H9 (cell line): ENCODE measurements at regions not wholly inside any gene's neighbourhood (a gene's known extent, or its start where the extent isn't known, plus 50 kb on each side); places are given as distances from the start of the nearest gene placed in this dataset.

Source experiments
- DNase-seq: peaks from one replicate; pipeline ENCODE4 v3.0.0-alpha.2; 2017
- H2AFZ ChIP-seq: one replicate; pipeline ENCODE4 v1.6.1; 2013; ENCODE audit warnings: mild to moderate bottlenecking, low read length, control low read depth, moderate library complexity
- H2AK5ac ChIP-seq: 2 replicates; pipeline ENCODE4 v1.6.1; 2013; ENCODE audit warnings: low read length, control low read depth, mixed read lengths; ENCODE audit not compliant: insufficient read length
- H2BK120ac ChIP-seq: one replicate; pipeline ENCODE4 v1.6.1; 2013; ENCODE audit warnings: low read depth, mild to moderate bottlenecking, low read length, control low read depth, inconsistent platforms; ENCODE audit not compliant: poor library complexity, severe bottlenecking
- H2BK12ac ChIP-seq: 2 replicates; pipeline ENCODE4 v1.6.1; 2013; ENCODE audit warnings: low read length, control low read depth, mixed read lengths, low read depth; ENCODE audit not compliant: insufficient read length
- H2BK15ac ChIP-seq: 2 replicates; pipeline ENCODE4 v1.6.1; 2013; ENCODE audit warnings: low read depth, low read length, control low read depth
- H2BK20ac ChIP-seq: one replicate; pipeline ENCODE4 v1.6.1; 2013; ENCODE audit warnings: low read depth, mild to moderate bottlenecking, low read length, control low read depth, inconsistent platforms; ENCODE audit not compliant: poor library complexity, severe bottlenecking
- H2BK5ac ChIP-seq: 2 replicates; pipeline ENCODE4 v1.6.1; 2013; ENCODE audit warnings: low read length, control low read depth, mixed read lengths; ENCODE audit not compliant: insufficient read length
- H3K14ac ChIP-seq: 2 replicates; pipeline ENCODE4 v1.6.1; 2013; ENCODE audit warnings: low read length, control low read depth; ENCODE audit not compliant: insufficient read depth
- H3K18ac ChIP-seq: 2 replicates; pipeline ENCODE4 v1.6.1; 2013; ENCODE audit warnings: low read depth, mild to moderate bottlenecking, mixed read lengths, low read length, control low read depth; ENCODE audit not compliant: insufficient read length
- H3K23ac ChIP-seq: 2 replicates; pipeline ENCODE4 v1.6.1; 2013; ENCODE audit warnings: low read length, control low read depth, mixed read lengths, low read depth; ENCODE audit not compliant: insufficient read length
- H3K23me2 ChIP-seq: 2 replicates; pipeline ENCODE4 v1.6.1; 2013; ENCODE audit warnings: low read depth, mild to moderate bottlenecking, mixed read lengths, low read length, control low read depth; ENCODE audit not compliant: insufficient read length, poor library complexity, severe bottlenecking
- H3K27ac ChIP-seq: 2 replicates; pipeline ENCODE4 v1.5.1; 2013; ENCODE audit warnings: low read length, control low read depth, mixed read lengths, low read depth; ENCODE audit not compliant: insufficient read length
- H3K27me3 ChIP-seq: 2 replicates; pipeline ENCODE4 v1.6.1; 2013; ENCODE audit warnings: low read length, control low read depth, inconsistent platforms; ENCODE audit not compliant: insufficient read depth
- H3K4ac ChIP-seq: 2 replicates; pipeline ENCODE4 v1.6.1; 2013; ENCODE audit warnings: low read depth, mild to moderate bottlenecking, control low read depth, inconsistent platforms, low read length, moderate library complexity
- H3K4me1 ChIP-seq: 2 replicates; pipeline ENCODE4 v1.6.1; 2013; ENCODE audit warnings: low read length, control low read depth, inconsistent platforms; ENCODE audit not compliant: insufficient read depth
- H3K4me2 ChIP-seq: 2 replicates; pipeline ENCODE4 v1.6.1; 2013; ENCODE audit warnings: low read length, control low read depth, mixed read lengths; ENCODE audit not compliant: insufficient read length, insufficient read depth
- H3K56ac ChIP-seq: 2 replicates; pipeline ENCODE4 v1.6.1; 2013; ENCODE audit warnings: low read depth, mild to moderate bottlenecking, mixed read lengths, low read length, control low read depth; ENCODE audit not compliant: insufficient read length
- H3K79me1 ChIP-seq: 2 replicates; pipeline ENCODE4 v1.6.1; 2013; ENCODE audit warnings: low read depth, mild to moderate bottlenecking, moderate library complexity, low read length, control low read depth, inconsistent platforms; ENCODE audit not compliant: insufficient read depth, poor library complexity, severe bottlenecking
- H3K79me2 ChIP-seq: 2 replicates; pipeline ENCODE4 v1.6.1; 2013; ENCODE audit warnings: low read length, control low read depth, inconsistent platforms; ENCODE audit not compliant: insufficient read depth
- H3K9ac ChIP-seq: 2 replicates; pipeline ENCODE4 v1.6.1; 2013; ENCODE audit warnings: low read length, control low read depth, mixed read lengths; ENCODE audit not compliant: insufficient read length; ENCODE audit errors: extremely low read depth
- H3K9me3 ChIP-seq: one replicate; pipeline ENCODE4 v1.6.1; 2013; ENCODE audit warnings: low read depth, low read length, inconsistent platforms; ENCODE audit not compliant: control insufficient read depth
- H3T11ph ChIP-seq: one replicate; pipeline ENCODE4 v1.6.1; 2013; ENCODE audit warnings: mild to moderate bottlenecking, low read length, control low read depth, inconsistent platforms
- H4K20me1 ChIP-seq: one replicate; pipeline ENCODE4 v1.6.1; 2013; ENCODE audit not compliant: control insufficient read depth, insufficient read length, insufficient read depth
- H4K5ac ChIP-seq: 2 replicates; pipeline ENCODE4 v1.6.1; 2013; ENCODE audit warnings: low read depth, mild to moderate bottlenecking, mixed read lengths, low read length, control low read depth; ENCODE audit not compliant: insufficient read length
- H4K8ac ChIP-seq: replicated peaks from 2 replicates; pipeline ENCODE4 v1.6.1; 2013; ENCODE audit warnings: low read length, control low read depth, mixed read lengths, low read depth; ENCODE audit not compliant: insufficient read length
- H4K91ac ChIP-seq: 2 replicates; pipeline ENCODE4 v1.6.1; 2013; ENCODE audit warnings: low read depth, mild to moderate bottlenecking, moderate library complexity, mixed read lengths, low read length, control low read depth; ENCODE audit not compliant: insufficient read length
- H3K27ac Mint-ChIP-seq, 3 experiments: 2 replicates in 2 of 3; 3 replicates in 1 of 3; pipeline ENCODE4 v1.8.0; 2020 to 2021; ENCODE audit warnings: mixed read lengths in 3 of 3, mild to moderate bottlenecking in 1 of 3, moderate library complexity in 1 of 3
- H3K27me3 Mint-ChIP-seq: 2 replicates; pipeline ENCODE4 v1.8.0; 2021; ENCODE audit warnings: low read depth, mild to moderate bottlenecking, moderate library complexity, mixed read lengths
- H3K36me3 Mint-ChIP-seq, 3 experiments: 2 replicates in 2 of 3; 3 replicates in 1 of 3; pipeline ENCODE4 v1.8.0; 2020 to 2021; ENCODE audit warnings: low read depth in 3 of 3, mixed read lengths in 3 of 3; ENCODE audit not compliant: insufficient read depth in 1 of 3
- H3K4me1 Mint-ChIP-seq, 2 experiments: 2 replicates each; pipeline ENCODE4 v1.8.0; 2020; ENCODE audit warnings: mixed read lengths in 2 of 2
- H3K4me3 Mint-ChIP-seq, 2 experiments: 2 replicates in 1 of 2; 3 replicates in 1 of 2; pipeline ENCODE4 v1.8.0; 2020 to 2021; ENCODE audit warnings: mild to moderate bottlenecking in 2 of 2, mixed read lengths in 2 of 2, moderate library complexity in 1 of 2
- H3K9me3 Mint-ChIP-seq, 2 experiments: 2 replicates in 1 of 2; 3 replicates in 1 of 2; pipeline ENCODE4 v1.8.0; 2020; ENCODE audit warnings: mild to moderate bottlenecking in 2 of 2, mixed read lengths in 2 of 2, moderate library complexity in 1 of 2
- CTCF ChIP-seq: fragments of 200-600 bp; sonication (generic); conservative IDR thresholded peaks from 3 replicates; pipeline ENCODE4 v1.8.0; 2021; ENCODE audit warnings: antibody characterized with exemption, mild to moderate bottlenecking
- WGBS: extraction: QIAGEN DNeasy Blood & Tissue Kit; methylation state at CpG from one replicate; pipeline ENCODE4 v1.1.7; 2013; ENCODE audit warnings: missing lambda C conversion rate, low lambda C conversion rate, mixed read lengths; ENCODE audit not compliant: insufficient read length; ENCODE audit errors: extremely low coverage; 5-methylcytosine and 5-hydroxymethylcytosine counted together

GRCh38 chr15:62570405-62570783, 405.3 kb upstream of the C2CD4B start:
- no peak overlapping the region for H3K4me2 ChIP-seq
- no peak overlapping the region for H3T11ph ChIP-seq
- no peak overlapping the region for H4K8ac ChIP-seq
- H3K4me1 ChIP-seq = no peaks in the 10 kb centered on the region
- no peak for DNase-seq
- Mint-ChIP-seq H3K4me1 (peaks cover 18 to 27% of the 10 kb centered on the region in 2 experiments), H3K36me3 (no peaks in the 10 kb centered on the region), H3K27ac (no peak overlapping the region), H3K4me3 (no peak overlapping the region), H3K9me3 (no peaks in the 10 kb centered on the region), H3K27me3 (no peaks in the 10 kb centered on the region; the same call in 1 of the 2 replicates)
- H4K5ac ChIP-seq = no peak overlapping the region
- no peak overlapping the region for H2BK5ac ChIP-seq
- H2BK120ac ChIP-seq = no peak overlapping the region
- no peak overlapping the region for H4K91ac ChIP-seq
- H2AFZ ChIP-seq = no peak overlapping the region
- H2BK20ac ChIP-seq = no peak overlapping the region
- H2BK15ac ChIP-seq = no peak overlapping the region
- no peak overlapping the region for H3K4ac ChIP-seq
- no peak overlapping the region for H3K27ac ChIP-seq
- H3K9me3 ChIP-seq = no peaks in the 10 kb centered on the region
- H2BK12ac ChIP-seq = no peak overlapping the region
- H3K18ac ChIP-seq = no peak overlapping the region
- no peaks in the 10 kb centered on the region for H3K79me1 ChIP-seq
- H3K23ac ChIP-seq = no peak overlapping the region
- no peak overlapping the region for H3K9ac ChIP-seq
- H3K27me3 ChIP-seq = no peaks in the 10 kb centered on the region
- H3K79me2 ChIP-seq = no peaks in the 10 kb centered on the region
- H3K56ac ChIP-seq = no peak overlapping the region
- no peaks in the 10 kb centered on the region for H4K20me1 ChIP-seq
- no CpG with 5 or more reads among the region's 4 CpGs for WGBS
- H3K23me2 ChIP-seq = no peaks in the 10 kb centered on the region
- H3K14ac ChIP-seq = no peak overlapping the region
- no peak overlapping the region for H2AK5ac ChIP-seq
- no peak for TF ChIP-seq CTCF
